ENCODE measurements at regions not wholly inside any gene's neighbourhood (a gene's known extent, or its start where the extent isn't known, plus 50 kb on each side); places are given as distances from the start of the nearest gene placed in this dataset.

GRCh38 chr5:99102073-99102697 lies 173.4 kb upstream of the CHD1 start:
- TF ChIP-seq CTCF (IDR thresholded peaks at IDR 0.05; ENCODE audit: low read length): no peak
- no peak for TF ChIP-seq EZH2 (optimal IDR thresholded peaks at IDR 0.05; ENCODE audit: low read depth, low read length)
- TF ChIP-seq EZH2phosphoT487 (IDR thresholded peaks at IDR 0.05; ENCODE audit: low read length): no peak

All from MM.1S (cell line).